NB4 (cell line): ENCODE measurements at regions not wholly inside any gene's neighbourhood (a gene's known extent, or its start where the extent isn't known, plus 50 kb on each side); places are given as distances from the start of the nearest gene placed in this dataset.

Experiments used
- MYC ChIP-seq: IDR thresholded peaks from 2 replicates; pipeline ENCODE4 v1.6.1; 2011; ENCODE audit warnings: low read depth, low read length
- POLR2A ChIP-seq: IDR thresholded peaks from 2 replicates; pipeline ENCODE4 v1.6.1; 2011; ENCODE audit warnings: mild to moderate bottlenecking; ENCODE audit not compliant: insufficient read length; ENCODE audit errors: extremely low read depth
- TF ChIP-seq, protein P1 (sequence below): IDR thresholded peaks from one replicate; pipeline ENCODE4 v1.5.1; 2012; ENCODE audit warnings: low read depth, low read length
- TF ChIP-seq, protein P2 (sequence below): IDR thresholded peaks from 2 replicates; pipeline ENCODE4 v1.6.1; 2011; ENCODE audit warnings: low read depth, low read length

DNA sequence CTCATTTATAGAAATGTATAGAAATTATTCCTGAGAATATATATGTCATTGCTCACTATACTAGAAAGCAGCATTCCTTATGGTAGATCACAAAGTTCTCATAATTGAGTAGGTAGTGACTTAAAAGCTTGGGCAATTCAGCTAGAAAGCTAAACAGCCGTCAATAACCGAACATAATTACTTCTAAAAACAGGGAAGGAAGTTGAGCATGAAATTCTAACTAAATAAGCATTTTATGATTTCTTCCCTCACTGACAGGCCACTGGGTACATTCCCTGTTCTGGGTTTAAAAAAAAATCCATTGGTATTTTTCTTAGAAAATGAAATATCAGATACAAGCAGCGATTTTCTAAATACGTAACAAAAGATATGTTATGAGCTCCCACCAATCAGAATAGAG lies 91.1 kb upstream of the DAB2 start:
- TF ChIP-seq, protein P1, sequence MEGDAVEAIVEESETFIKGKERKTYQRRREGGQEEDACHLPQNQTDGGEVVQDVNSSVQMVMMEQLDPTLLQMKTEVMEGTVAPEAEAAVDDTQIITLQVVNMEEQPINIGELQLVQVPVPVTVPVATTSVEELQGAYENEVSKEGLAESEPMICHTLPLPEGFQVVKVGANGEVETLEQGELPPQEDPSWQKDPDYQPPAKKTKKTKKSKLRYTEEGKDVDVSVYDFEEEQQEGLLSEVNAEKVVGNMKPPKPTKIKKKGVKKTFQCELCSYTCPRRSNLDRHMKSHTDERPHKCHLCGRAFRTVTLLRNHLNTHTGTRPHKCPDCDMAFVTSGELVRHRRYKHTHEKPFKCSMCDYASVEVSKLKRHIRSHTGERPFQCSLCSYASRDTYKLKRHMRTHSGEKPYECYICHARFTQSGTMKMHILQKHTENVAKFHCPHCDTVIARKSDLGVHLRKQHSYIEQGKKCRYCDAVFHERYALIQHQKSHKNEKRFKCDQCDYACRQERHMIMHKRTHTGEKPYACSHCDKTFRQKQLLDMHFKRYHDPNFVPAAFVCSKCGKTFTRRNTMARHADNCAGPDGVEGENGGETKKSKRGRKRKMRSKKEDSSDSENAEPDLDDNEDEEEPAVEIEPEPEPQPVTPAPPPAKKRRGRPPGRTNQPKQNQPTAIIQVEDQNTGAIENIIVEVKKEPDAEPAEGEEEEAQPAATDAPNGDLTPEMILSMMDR = no peak
- TF ChIP-seq POLR2A = no peak
- TF ChIP-seq, protein P2, sequence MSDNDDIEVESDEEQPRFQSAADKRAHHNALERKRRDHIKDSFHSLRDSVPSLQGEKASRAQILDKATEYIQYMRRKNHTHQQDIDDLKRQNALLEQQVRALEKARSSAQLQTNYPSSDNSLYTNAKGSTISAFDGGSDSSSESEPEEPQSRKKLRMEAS = no peak
- no peak for TF ChIP-seq MYC
